Activated CD8-positive, alpha-beta memory T cell treated with anti-CD3 and anti-CD28 coated beads, Interleukin-2, amount 10 ng/mL, durations not matched to agents 7 days and 5 days (primary cell): ENCODE measurements at regions not wholly inside any gene's neighbourhood (a gene's known extent, or its start where the extent isn't known, plus 50 kb on each side); places are given as distances from the start of the nearest gene placed in this dataset.

Source experiments
- ATAC-seq: fragments of 150-1000 bp; cut with Tn5 transposase; one replicate; pipeline ENCODE4 v1.10.0; 2021; ENCODE audit warnings: moderate library complexity
- CTCF ChIA-PET: fragments of 350-600 bp; sonication (Branson Sonifier 250); formaldehyde crosslinking; loops from one replicate; lab custom pipeline; 2021; ENCODE audit warnings: antibody characterized with exemption; lab: Charles Lee
- DNase-seq: peaks from one replicate; pipeline ENCODE4 v3.0.0-alpha.2; 2020
- H3K27ac Mint-ChIP-seq: one replicate; pipeline ENCODE4 v1.8.0; 2021; ENCODE audit warnings: mild to moderate bottlenecking, mixed read lengths
- H3K27me3 Mint-ChIP-seq: one replicate; pipeline ENCODE4 v1.8.0; 2021; ENCODE audit warnings: mixed read lengths
- H3K36me3 Mint-ChIP-seq: one replicate; pipeline ENCODE4 v1.8.0; 2021; ENCODE audit warnings: mild to moderate bottlenecking, mixed read lengths
- H3K4me1 Mint-ChIP-seq: one replicate; pipeline ENCODE4 v1.8.0; 2021; ENCODE audit warnings: mixed read lengths
- H3K4me3 Mint-ChIP-seq: one replicate; pipeline ENCODE4 v1.8.0; 2021; ENCODE audit warnings: mild to moderate bottlenecking, moderate library complexity, mixed read lengths
- H3K9me3 Mint-ChIP-seq: one replicate; pipeline ENCODE4 v1.8.0; 2022; ENCODE audit warnings: low read depth, mixed read lengths

DNA sequence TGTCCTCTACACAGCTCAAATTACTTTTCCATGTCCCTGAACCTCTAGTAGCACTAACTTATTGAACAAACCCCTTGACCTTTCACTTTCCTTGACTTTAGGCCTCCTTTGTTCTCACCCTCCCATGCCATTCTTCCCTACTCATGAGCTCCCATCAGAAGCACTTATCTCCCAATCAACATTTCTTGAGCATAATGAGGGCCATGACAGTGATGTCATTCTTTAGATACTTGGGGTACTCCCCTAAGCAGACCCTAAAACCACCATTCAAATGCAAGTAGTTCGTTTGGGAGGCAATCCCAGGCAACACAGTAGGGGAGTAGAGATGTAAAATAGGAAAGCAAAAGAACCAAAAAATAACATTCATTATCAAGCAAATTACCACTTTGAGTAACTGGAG is 115.9 kb upstream of the ARHGAP28 start:
- Mint-ChIP-seq H3K4me3 (no peak overlapping the region), H3K27me3 (no peaks in the 10 kb centered on the region), H3K27ac (no peak overlapping the region), H3K9me3 (peaks cover 9% of the 10 kb centered on the region), H3K4me1 (no peaks in the 10 kb centered on the region), H3K36me3 (no peaks in the 10 kb centered on the region)
- DNase-seq, result no peak
- no peak for ATAC-seq
- CTCF ChIA-PET, result no interaction called here

DNA sequence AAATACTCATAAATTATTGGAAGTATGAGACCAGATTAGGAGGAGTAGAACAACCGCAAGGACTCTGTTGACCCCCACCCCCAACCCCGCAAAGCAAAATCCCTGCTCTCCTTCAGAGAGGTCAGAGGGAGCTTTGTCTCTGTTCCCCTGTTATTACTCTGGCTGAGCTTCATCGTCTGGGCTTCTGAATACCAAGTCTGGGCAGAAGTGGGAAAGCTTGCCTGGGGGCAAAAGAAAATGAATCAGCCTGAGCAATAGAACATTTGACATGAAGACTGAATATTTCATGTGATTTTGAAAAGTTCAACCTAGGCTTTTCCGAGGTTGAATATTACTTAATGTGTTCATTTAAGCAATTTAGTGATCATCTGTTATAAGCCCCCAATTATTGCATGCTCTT is 114.6 kb upstream of the ARHGAP28 start:
- Mint-ChIP-seq H3K9me3 (peaks cover 14% of the 10 kb centered on the region), H3K4me1 (no peaks in the 10 kb centered on the region), H3K36me3 (no peaks in the 10 kb centered on the region), H3K27ac (no peak overlapping the region), H3K27me3 (no peaks in the 10 kb centered on the region), H3K4me3 (no peak overlapping the region)
- CTCF ChIA-PET, result interaction anchor here (0.8 kb wide), 1 partner anchor 73 kb away, joined by 6 read pairs; no protein-coding TSS in a partner anchor
- ATAC-seq (no peak), DNase-seq (no peak)

DNA sequence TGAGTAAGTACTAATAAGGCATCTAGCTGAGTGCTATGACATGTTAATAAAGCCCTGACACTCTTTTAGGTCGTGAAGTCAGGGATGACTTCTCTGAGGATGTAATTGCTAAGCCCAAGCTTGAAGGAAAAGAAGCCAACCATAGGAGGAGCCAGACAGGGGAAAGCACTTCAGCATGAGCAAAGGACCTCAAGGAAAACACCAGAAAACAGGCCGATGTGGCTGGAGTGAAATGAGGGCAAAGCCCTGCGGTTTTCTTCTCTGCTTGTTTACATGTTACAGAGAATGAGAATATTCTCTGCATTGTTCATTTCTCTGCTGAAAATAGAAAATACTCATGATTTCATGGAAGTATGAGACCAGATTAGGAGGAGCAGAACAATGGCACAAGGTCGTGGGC is 112.5 kb upstream of the ARHGAP28 start:
- Mint-ChIP-seq H3K9me3 (peaks cover 11% of the 10 kb centered on the region), H3K27me3 (no peaks in the 10 kb centered on the region), H3K27ac (no peak overlapping the region), H3K36me3 (no peaks in the 10 kb centered on the region), H3K4me1 (no peaks in the 10 kb centered on the region), H3K4me3 (no peak overlapping the region)
- DNase-seq (no peak), ATAC-seq (no peak)
- CTCF ChIA-PET, result no interaction called here

DNA sequence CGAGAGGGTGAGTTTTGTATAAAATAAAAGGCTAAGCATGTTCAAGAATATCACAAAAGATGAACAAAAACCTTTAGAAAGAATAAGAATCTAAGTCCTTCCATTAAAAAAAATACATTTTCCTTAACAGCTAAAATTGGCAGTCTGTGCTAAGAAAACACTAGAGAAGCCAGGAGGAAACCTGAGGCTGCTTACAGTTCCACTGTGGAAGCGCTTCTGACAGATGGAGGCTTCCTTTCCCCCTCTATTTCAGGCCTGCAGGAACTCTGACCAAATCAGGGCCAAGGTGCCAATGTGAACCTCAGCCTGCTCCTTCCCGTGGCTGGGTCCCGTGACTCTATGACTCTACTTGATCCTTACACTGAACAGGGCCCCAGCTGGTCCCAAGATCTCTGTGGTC is 108.1 kb upstream of the ARHGAP28 start:
- Mint-ChIP-seq H3K36me3 (no peaks in the 10 kb centered on the region), H3K4me1 (no peaks in the 10 kb centered on the region), H3K9me3 (peaks cover 5% of the 10 kb centered on the region), H3K27me3 (no peaks in the 10 kb centered on the region), H3K4me3 (no peak overlapping the region), H3K27ac (no peak overlapping the region)
- DNase-seq (no peak), ATAC-seq (no peak)
- CTCF ChIA-PET, result no interaction called here

DNA sequence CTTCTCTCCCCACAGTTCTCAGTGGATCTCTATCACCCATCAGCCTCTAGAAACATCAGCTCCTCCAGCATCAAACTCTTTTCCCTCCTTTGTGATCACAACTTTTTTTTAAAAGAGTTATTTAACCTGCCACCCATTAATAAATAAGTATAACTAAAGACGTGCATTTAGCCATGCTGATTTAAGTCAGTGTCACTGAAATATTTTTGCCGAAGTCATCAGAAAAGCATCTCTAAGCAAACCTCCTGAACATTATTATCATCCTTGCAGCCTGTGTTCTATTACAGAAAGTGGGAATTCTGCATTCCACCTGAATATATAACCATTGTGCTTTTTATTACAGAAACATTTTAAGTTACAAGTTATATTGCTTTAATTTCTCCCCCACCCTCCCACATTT is 106.2 kb upstream of the ARHGAP28 start:
- ATAC-seq (no peak), DNase-seq (no peak)
- Mint-ChIP-seq H3K4me3 (no peak overlapping the region), H3K27ac (no peak overlapping the region), H3K36me3 (no peaks in the 10 kb centered on the region), H3K4me1 (no peaks in the 10 kb centered on the region), H3K27me3 (no peaks in the 10 kb centered on the region), H3K9me3 (peaks cover 13% of the 10 kb centered on the region)
- CTCF ChIA-PET, result no interaction called here

DNA sequence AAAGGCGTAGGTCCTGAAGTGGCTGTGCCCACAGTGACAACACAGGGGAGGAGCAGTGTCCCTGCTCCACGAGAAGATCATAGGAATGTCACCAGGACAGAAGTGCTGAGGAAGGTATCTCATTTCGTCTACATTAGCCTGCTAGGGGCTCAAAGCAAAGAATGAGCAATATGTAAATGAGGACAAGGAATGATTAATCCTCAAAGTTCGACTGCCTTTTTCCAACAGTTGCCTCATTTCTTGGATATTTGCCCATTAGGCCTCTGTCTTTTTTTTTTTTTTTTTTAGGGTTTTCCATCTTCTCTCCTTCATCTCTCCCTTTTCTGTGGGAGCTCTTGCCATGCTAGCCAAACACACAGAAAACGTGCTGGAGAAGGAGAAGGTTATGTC is 105.2 kb upstream of the ARHGAP28 start:
- Mint-ChIP-seq H3K4me3 (no peak overlapping the region), H3K27ac (no peak overlapping the region), H3K27me3 (no peaks in the 10 kb centered on the region), H3K4me1 (no peaks in the 10 kb centered on the region), H3K36me3 (no peaks in the 10 kb centered on the region), H3K9me3 (peaks cover 10% of the 10 kb centered on the region)
- CTCF ChIA-PET, result interaction anchor here (0.7 kb wide), 1 partner anchor 242 kb away, joined by 3 read pairs; no protein-coding TSS in a partner anchor
- no peak for DNase-seq
- ATAC-seq, result no peak

GRCh38 chr18:6624661-6625311 is 104.7 kb upstream of the ARHGAP28 start:
- Mint-ChIP-seq H3K4me1 (no peaks in the 10 kb centered on the region), H3K9me3 (peaks cover 9% of the 10 kb centered on the region), H3K4me3 (no peak overlapping the region), H3K36me3 (no peaks in the 10 kb centered on the region), H3K27ac (no peak overlapping the region), H3K27me3 (no peaks in the 10 kb centered on the region)
- no peak for DNase-seq
- no peak for ATAC-seq
- CTCF ChIA-PET, result interaction anchor here (0.7 kb wide), 1 partner anchor 241 kb away, joined by 3 read pairs; no protein-coding TSS in a partner anchor

GRCh38 chr18:6625481-6625880 is 104.0 kb upstream of the ARHGAP28 start:
- CTCF ChIA-PET, result no interaction called here

GRCh38 chr18:6626457-6626856 is 103.1 kb upstream of the ARHGAP28 start:
- no peaks in the 10 kb centered on the region for H3K36me3 Mint-ChIP-seq
- no peak overlapping the region for H3K27ac Mint-ChIP-seq
- ATAC-seq, result no peak
- H3K9me3 Mint-ChIP-seq, result peaks cover 7% of the 10 kb centered on the region
- H3K4me3 Mint-ChIP-seq, result no peak overlapping the region
- no peak for DNase-seq
- no peaks in the 10 kb centered on the region for H3K4me1 Mint-ChIP-seq
- H3K27me3 Mint-ChIP-seq, result no peaks in the 10 kb centered on the region
- CTCF ChIA-PET, result no interaction called here

More at GRCh38 chr18:6625481-6625880, 104.0 kb upstream of the ARHGAP28 start:
- no peak overlapping the region for H3K4me3 Mint-ChIP-seq
- H3K9me3 Mint-ChIP-seq, result peaks cover 7% of the 10 kb centered on the region
- no peaks in the 10 kb centered on the region for H3K36me3 Mint-ChIP-seq
- DNase-seq, result no peak
- H3K27me3 Mint-ChIP-seq, result no peaks in the 10 kb centered on the region
- no peak for ATAC-seq
- H3K4me1 Mint-ChIP-seq, result no peaks in the 10 kb centered on the region
- no peak overlapping the region for H3K27ac Mint-ChIP-seq

DNA sequence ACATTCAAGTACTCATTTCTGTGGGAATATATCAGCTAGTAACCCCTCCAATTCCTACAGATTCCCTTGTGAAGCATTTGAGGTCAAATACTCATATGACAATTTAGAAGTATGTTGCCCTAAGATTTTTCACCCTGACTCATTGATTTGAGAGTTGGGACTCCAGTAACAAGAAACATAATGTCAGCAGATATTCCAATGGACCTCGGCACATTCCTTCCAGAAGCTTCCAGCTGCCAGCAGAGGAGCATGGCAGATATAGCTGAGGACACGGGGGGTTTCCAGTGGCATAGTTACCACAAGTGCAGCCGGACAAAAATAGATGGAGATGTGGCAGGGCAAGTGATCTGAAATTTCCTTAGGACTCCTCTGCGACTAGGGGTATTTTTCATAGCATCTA is 101.9 kb upstream of the ARHGAP28 start:
- Mint-ChIP-seq H3K36me3 (no peaks in the 10 kb centered on the region), H3K9me3 (peaks cover 10% of the 10 kb centered on the region), H3K27me3 (no peaks in the 10 kb centered on the region), H3K4me1 (no peaks in the 10 kb centered on the region), H3K27ac (no peak overlapping the region), H3K4me3 (no peak overlapping the region)
- ATAC-seq (no peak), DNase-seq (no peak)
- CTCF ChIA-PET, result no interaction called here

DNA sequence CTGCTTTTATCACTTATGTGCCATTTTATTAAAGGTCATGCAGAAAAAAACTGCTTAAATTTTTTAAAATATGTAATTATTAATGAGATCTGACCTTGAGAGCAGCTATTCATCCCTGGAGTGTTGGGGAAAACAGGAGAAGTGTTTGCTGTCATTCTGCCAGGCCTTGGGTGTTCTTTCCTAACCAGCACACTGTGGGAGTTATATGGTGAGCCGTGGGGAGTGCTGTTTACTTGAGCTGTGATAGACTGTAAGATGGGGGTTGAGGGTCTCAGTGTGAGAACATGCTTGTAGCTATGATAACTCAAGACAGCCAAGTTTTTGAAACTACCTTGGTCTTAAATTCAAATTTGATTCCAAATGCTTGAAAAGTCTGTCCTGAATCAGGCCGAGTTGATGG is 101.3 kb upstream of the ARHGAP28 start:
- Mint-ChIP-seq H3K9me3 (peaks cover 10% of the 10 kb centered on the region), H3K36me3 (no peaks in the 10 kb centered on the region), H3K27me3 (no peaks in the 10 kb centered on the region), H3K4me1 (no peaks in the 10 kb centered on the region), H3K4me3 (no peak overlapping the region), H3K27ac (no peak overlapping the region)
- CTCF ChIA-PET, result no interaction called here
- DNase-seq, result no peak
- ATAC-seq, result no peak

- Mint-ChIP-seq H3K27me3 (no peaks in the 10 kb centered on the region), H3K9me3 (peaks cover 10% of the 10 kb centered on the region), H3K4me3 (no peak overlapping the region), H3K27ac (no peak overlapping the region), H3K4me1 (no peaks in the 10 kb centered on the region), H3K36me3 (no peaks in the 10 kb centered on the region)
- no peak for ATAC-seq
- CTCF ChIA-PET, result no interaction called here
- DNase-seq, result no peak
Observed at GRCh38 chr18:6629635-6630140, 99.8 kb upstream of the ARHGAP28 start.

DNA sequence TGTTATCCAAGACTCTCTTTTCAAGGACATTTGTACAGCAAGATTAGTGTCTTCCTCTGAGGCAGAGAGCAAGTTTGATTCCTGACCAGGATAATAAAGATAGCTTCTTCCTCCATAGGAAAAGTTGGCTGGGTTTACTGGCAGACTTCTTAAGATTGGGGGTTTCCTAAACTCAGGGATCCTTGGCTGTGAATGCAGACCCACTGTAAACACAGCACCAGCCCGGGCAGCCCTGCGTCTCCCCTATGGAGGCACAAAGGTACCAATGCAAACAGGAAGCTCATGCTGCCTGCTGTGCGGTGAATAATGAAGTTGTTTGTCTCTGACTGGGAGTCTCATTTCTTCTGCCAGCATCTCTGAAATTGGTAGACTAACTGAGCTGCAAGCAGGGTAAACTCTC is 96.2 kb upstream of the ARHGAP28 start:
- no peak for DNase-seq

DNA sequence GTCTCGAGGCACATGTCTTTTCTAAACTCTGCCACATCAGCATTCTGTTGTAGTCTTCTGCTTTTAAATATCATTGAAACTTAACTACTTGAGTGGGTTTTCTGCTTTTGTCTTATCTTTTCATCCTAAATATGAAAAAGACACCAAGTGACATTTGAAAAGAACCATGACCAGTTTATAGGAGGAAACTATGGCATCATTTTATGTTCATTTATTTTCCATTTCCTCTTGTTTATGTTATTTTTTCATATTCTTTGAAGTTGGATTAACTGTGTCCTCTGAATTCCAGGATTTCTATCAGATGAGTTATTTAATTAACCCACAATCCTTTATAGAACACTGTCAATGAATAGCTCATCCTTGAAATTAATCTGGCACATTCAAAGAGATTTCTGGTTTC is 93.4 kb upstream of the ARHGAP28 start:
- no peak overlapping the region for H3K4me3 Mint-ChIP-seq
- ATAC-seq, result no peak

More for the DNA sequence above, 96.2 kb upstream of the ARHGAP28 start:
- Mint-ChIP-seq H3K27ac (no peak overlapping the region), H3K36me3 (no peaks in the 10 kb centered on the region), H3K27me3 (no peaks in the 10 kb centered on the region), H3K4me1 (no peaks in the 10 kb centered on the region), H3K9me3 (peaks cover 2% of the 10 kb centered on the region), H3K4me3 (no peak overlapping the region)
- ATAC-seq, result no peak
- CTCF ChIA-PET, result no interaction called here

More for the DNA sequence above, 93.4 kb upstream of the ARHGAP28 start:
- DNase-seq, result no peak
- Mint-ChIP-seq H3K27me3 (no peaks in the 10 kb centered on the region), H3K36me3 (no peaks in the 10 kb centered on the region), H3K27ac (no peak overlapping the region), H3K9me3 (peaks cover 5% of the 10 kb centered on the region), H3K4me1 (no peaks in the 10 kb centered on the region)
- CTCF ChIA-PET, result no interaction called here
